ENCODE measurements at regions not wholly inside any gene's neighbourhood (a gene's known extent, or its start where the extent isn't known, plus 50 kb on each side); places are given as distances from the start of the nearest gene placed in this dataset.

DNA sequence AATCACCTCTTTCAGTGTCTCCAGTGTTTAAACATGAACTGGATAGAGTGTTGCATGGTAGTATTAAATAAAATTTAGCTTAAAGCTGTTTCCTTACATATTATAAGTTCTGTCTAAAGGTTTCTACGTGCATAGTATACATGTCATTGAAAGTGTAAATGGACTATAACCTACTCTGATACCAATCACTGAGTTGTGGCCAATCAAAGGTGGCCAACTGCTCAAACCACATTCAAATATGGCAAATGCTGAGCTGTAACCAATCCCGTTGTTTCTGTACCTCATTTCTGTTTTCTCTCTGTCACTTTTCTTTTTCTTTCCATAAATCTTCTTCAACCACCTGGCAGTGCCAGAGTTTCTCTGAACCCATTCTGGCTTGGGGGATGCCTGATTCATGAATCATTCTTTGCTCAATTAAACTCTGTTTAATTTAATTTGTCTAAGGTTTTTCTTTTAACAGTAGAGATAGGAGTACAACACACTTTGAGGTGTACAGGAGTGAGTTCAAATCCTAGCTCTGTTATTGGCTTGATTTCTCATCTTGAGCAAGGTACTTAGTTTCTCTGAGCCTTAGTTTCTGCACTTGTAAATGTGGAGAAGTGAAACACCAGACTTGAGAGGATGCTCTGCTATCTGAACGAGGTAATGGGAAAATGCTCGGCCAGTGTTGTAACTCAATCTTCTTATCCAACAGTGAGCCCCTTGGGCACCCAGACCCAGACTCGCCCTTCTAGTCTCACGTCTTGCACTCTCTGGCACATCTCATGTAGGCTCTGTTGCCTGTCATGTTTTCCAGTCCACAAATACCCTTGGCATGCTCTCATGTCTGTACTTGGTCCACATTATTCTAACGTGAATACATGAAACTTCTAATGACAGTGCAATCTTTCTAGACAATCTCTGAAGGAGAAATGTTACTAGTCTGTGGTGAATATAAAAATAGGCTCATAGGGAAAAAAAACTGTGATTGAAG is 228.0 kb downstream of the PIK3C3 start:
- TF ChIP-seq, protein P1, sequence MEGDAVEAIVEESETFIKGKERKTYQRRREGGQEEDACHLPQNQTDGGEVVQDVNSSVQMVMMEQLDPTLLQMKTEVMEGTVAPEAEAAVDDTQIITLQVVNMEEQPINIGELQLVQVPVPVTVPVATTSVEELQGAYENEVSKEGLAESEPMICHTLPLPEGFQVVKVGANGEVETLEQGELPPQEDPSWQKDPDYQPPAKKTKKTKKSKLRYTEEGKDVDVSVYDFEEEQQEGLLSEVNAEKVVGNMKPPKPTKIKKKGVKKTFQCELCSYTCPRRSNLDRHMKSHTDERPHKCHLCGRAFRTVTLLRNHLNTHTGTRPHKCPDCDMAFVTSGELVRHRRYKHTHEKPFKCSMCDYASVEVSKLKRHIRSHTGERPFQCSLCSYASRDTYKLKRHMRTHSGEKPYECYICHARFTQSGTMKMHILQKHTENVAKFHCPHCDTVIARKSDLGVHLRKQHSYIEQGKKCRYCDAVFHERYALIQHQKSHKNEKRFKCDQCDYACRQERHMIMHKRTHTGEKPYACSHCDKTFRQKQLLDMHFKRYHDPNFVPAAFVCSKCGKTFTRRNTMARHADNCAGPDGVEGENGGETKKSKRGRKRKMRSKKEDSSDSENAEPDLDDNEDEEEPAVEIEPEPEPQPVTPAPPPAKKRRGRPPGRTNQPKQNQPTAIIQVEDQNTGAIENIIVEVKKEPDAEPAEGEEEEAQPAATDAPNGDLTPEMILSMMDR (IDR thresholded peaks at IDR 0.05): no peak
- TF ChIP-seq EP300 (IDR thresholded peaks at IDR 0.05) (no peak), RFX5 (IDR thresholded peaks at IDR 0.05) (no peak), POLR2A (IDR thresholded peaks at IDR 0.05; ENCODE audit: low read length) (no peak), PHF8 (IDR thresholded peaks at IDR 0.05; ENCODE audit: borderline replicate concordance, low read depth) (no peak), REST (IDR thresholded peaks at IDR 0.05) (no peak), HDAC2 (IDR thresholded peaks at IDR 0.05) (no peak)
- TF ChIP-seq, protein P2, sequence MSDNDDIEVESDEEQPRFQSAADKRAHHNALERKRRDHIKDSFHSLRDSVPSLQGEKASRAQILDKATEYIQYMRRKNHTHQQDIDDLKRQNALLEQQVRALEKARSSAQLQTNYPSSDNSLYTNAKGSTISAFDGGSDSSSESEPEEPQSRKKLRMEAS (IDR thresholded peaks at IDR 0.05): no peak
